Choroid plexus epithelial cell (primary cell): ENCODE measurements at regions not wholly inside any gene's neighbourhood (a gene's known extent, or its start where the extent isn't known, plus 50 kb on each side); places are given as distances from the start of the nearest gene placed in this dataset.

Source experiments
- DNase-seq: peaks from one replicate; pipeline ENCODE4 v3.0.0-alpha.2; 2010; ENCODE audit warnings: low read depth
- H3K4me3 ChIP-seq: 2 replicates; pipeline ENCODE4 v1.5.1; 2011; ENCODE audit warnings: low read depth, mild to moderate bottlenecking, control low read depth, low read length, moderate library complexity
- CTCF ChIP-seq: conservative IDR thresholded peaks from 2 replicates; pipeline ENCODE4 v1.5.1; 2011; ENCODE audit warnings: low read depth, mild to moderate bottlenecking, control low read depth, inconsistent platforms, low read length, moderate library complexity

DNA sequence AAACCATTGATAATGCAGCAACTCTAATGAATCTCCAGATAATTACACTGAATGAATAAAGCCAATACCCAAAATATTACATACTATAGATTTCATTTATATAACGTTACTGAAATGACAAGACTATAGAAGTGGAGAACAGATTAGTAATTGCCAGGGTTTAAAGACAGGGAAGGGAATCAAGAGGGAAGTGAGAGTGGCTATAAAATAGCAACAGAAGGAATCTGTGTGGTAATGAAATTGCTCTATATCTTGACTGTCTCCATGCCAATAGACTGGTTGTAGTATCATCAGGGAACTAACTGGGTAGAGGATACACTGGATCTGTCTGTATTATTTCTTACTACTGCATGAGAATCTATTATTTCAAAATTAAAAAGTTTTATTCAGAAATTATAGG is 396.5 kb upstream of the RPS23 start:
- no peak for DNase-seq
- no peak for TF ChIP-seq CTCF
- H3K4me3 ChIP-seq, result no peak overlapping the region

GRCh38 chr5:82673057-82673809 is 395.1 kb upstream of the RPS23 start:
- no peak for TF ChIP-seq CTCF
- H3K4me3 ChIP-seq, result no peak overlapping the region
- no peak for DNase-seq

DNA sequence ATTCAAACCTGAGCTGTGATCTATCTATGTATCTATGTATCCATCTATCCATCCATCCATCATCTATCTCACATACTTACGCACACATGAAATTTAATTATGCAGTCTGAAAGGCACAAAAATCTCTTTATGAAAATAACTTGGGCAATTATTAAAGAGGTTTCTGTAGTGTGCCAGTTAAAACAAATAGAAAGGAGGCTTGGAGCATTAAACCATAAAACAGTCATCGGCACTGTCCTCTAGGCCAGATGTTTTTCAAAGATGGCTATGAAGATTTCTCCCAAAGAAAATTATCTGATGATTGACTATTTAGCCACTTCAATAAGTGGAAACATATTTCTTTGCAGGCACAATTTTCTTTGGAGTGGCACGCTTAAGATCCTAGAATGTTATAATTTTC is 392.5 kb upstream of the RPS23 start:
- no peak for DNase-seq
- H3K4me3 ChIP-seq, result no peak overlapping the region
- no peak for TF ChIP-seq CTCF

GRCh38 chr5:82669720-82670119 is 391.6 kb upstream of the RPS23 start:
- TF ChIP-seq CTCF, result no peak
- no peak overlapping the region for H3K4me3 ChIP-seq
- no peak for DNase-seq

- no peak overlapping the region for H3K4me3 ChIP-seq
- no peak for DNase-seq
- TF ChIP-seq CTCF, result no peak
These were observed 388.2 kb upstream of the RPS23 start for GRCh38 chr5:82666312-82666711.

DNA sequence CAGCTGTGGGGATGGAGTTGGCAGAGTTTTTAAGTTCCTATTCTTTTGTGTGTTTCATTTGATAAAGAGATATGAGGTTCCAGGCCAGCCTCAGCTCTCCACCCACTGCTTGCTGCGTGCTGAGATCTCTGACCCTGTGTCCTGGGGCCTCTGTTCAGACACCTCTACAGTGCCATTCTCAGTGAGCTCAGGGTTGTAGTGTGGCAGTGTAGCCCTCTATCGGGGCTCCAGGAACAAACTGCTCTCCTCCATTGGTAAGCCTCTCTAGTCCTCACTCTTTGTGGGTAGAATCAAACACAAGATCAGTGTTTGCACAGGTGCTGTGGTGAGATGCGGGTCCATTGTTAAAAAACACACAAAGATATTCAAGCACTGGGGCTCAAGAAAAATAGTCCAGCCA is 386.6 kb upstream of the RPS23 start:
- TF ChIP-seq CTCF, result no peak
- DNase-seq, result no peak
- H3K4me3 ChIP-seq, result no peak overlapping the region

GRCh38 chr5:82663225-82663624 is 385.1 kb upstream of the RPS23 start:
- no peak for TF ChIP-seq CTCF
- H3K4me3 ChIP-seq, result no peak overlapping the region
- DNase-seq, result no peak
